Prostate gland (tissue), 2 donors: ENCODE measurements at regions not wholly inside any gene's neighbourhood (a gene's known extent, or its start where the extent isn't known, plus 50 kb on each side); places are given as distances from the start of the nearest gene placed in this dataset.

Source experiments
- CTCF ChIP-seq, 4 experiments: fragments of 200-600 bp in 2 of 4; fragments of 450-650 bp in 2 of 4; sonication (generic) in 2 of 4; IDR thresholded peaks; 1 replicate in 3 of 4; 2 replicates in 1 of 4; pipeline ENCODE4 v1.5.1; 2016 to 2019; ENCODE audit warnings: antibody characterized with exemption in 4 of 4, mild to moderate bottlenecking in 2 of 4, moderate library complexity in 2 of 4
- POLR2A ChIP-seq: fragments of 450-650 bp; IDR thresholded peaks from one replicate; pipeline ENCODE4 v1.6.1; 2016; ENCODE audit warnings: antibody characterized with exemption, mild to moderate bottlenecking
- POLR2AphosphoS5 ChIP-seq: sonication (generic); formaldehyde crosslinking; IDR thresholded peaks from one replicate; pipeline ENCODE4 v1.6.1; 2017; ENCODE audit warnings: antibody characterized with exemption

DNA sequence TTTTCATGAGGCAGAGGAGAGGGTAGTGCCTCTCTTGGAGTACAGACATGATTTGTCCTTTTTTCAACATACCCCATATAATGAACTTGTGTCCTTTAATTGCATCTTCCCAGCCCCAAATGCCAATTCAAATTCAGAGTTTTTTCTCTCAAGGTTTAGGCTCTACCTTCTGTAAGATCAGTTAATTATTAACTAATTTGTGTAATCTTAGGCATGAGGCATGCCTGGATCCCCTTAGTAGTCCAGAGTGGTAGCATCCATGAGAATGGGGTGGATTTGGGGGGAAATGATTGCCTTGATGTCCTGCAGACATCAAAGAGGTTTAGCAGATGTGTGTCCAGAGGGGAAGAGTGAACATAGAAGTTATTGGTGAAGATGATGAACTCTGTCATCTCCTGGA is 533.3 kb downstream of the LRRC70 start:
- TF ChIP-seq POLR2A, result no peak
- no peak for TF ChIP-seq CTCF (IDR thresholded peaks at IDR 0.05)
- no peak for TF ChIP-seq POLR2AphosphoS5
